HCT116 (cell line): ENCODE measurements at regions not wholly inside any gene's neighbourhood (a gene's known extent, or its start where the extent isn't known, plus 50 kb on each side); places are given as distances from the start of the nearest gene placed in this dataset.

ENCODE experiments used
- ATAC-seq: fragments of 200-7000 bp; cut with Tn5 transposase; 2 replicates; pipeline ENCODE4 v1.9.1; 2020; ENCODE audit warnings: mild to moderate bottlenecking, moderate library complexity
- BruUV-seq: library from RNA; stranded (reverse); fragments of 400-500 nt; replicated peaks from 2 replicates; lab custom pipeline; 2021; lab: Mats Ljungman, UMichigan
- CTCF ChIA-PET: fragments of 300-600 bp; sonication (Branson Sonifier 250); formaldehyde crosslinking; loops from one replicate; lab custom pipeline; 2021; ENCODE audit warnings: antibody characterized with exemption; lab: Charles Lee
- POLR2A ChIA-PET: fragments of 300-600, 350-600 bp; sonication (Branson Sonifier 250); formaldehyde crosslinking; loops from one replicate; lab custom pipeline; 2021; ENCODE audit warnings: antibody characterized with exemption; lab: Charles Lee
- RAD21 ChIA-PET, 2 experiments: fragments of 300-600 bp; sonication (Branson Sonifier 250); formaldehyde crosslinking; loops; one replicate each; lab custom pipeline; 2023; ENCODE audit warnings: low total read pairs in 2 of 2; ENCODE audit not compliant: uncharacterized antibody in 2 of 2, unreplicated experiment in 2 of 2, low non-redundant PET in 1 of 2; lab: Charles Lee
- DNase-seq: peaks from one replicate; pipeline ENCODE4 v3.0.0-alpha.2; 2010; ENCODE audit warnings: low read depth, low spot score
- H2AFZ ChIP-seq: fragments of 200-600 bp; shearing (Covaris generic), sonication (generic); 2 replicates; pipeline ENCODE4 v1.6.1; 2017; ENCODE audit warnings: low read depth, mixed run types, mixed read lengths, antibody characterized with exemption, low read length; ENCODE audit not compliant: poor library complexity, severe bottlenecking
- H3K27ac ChIP-seq: 2 replicates; pipeline ENCODE4 v1.5.1; 2012; ENCODE audit warnings: low read depth, low read length
- H3K27me3 ChIP-seq: fragments of 200-600 bp; sonication (generic); 2 replicates; pipeline ENCODE4 v1.6.1; 2016; ENCODE audit warnings: mixed run types, low read length, mixed read lengths; ENCODE audit not compliant: insufficient read depth
- H3K36me3 ChIP-seq, 2 experiments: fragments of 200-500 bp in 1 of 2; fragments of 200-600 bp in 1 of 2; sonication (Bioruptor generic) in 1 of 2; sonication (generic) in 1 of 2; 2 replicates each; pipeline versions ENCODE4 v1.5.1 to v1.6.1; 2014 to 2016; ENCODE audit warnings: low read length in 2 of 2, inconsistent platforms in 1 of 2, mixed read lengths in 1 of 2, mixed run types in 1 of 2; ENCODE audit not compliant: insufficient read depth in 2 of 2, control insufficient read depth in 1 of 2
- H3K4me1 ChIP-seq, 2 experiments: fragments of 200-600 bp in 1 of 2; sonication (generic) in 1 of 2; 2 replicates each; pipeline versions ENCODE4 v1.5.1 to v1.6.1; 2012 to 2017; ENCODE audit warnings: low read length in 2 of 2, inconsistent platforms in 1 of 2, mild to moderate bottlenecking in 1 of 2, mixed read lengths in 1 of 2, mixed run types in 1 of 2, moderate library complexity in 1 of 2; ENCODE audit not compliant: insufficient read depth in 2 of 2, control insufficient read depth in 1 of 2
- H3K4me2 ChIP-seq: fragments of 200-600 bp; sonication (generic); 2 replicates; pipeline ENCODE4 v1.6.1; 2017; ENCODE audit warnings: mixed run types, low read length, mixed read lengths
- H3K4me3 ChIP-seq, 2 experiments: fragments of 200-600 bp in 1 of 2; sonication (generic) in 1 of 2; replicated peaks in 1 of 2; 2 replicates each; pipeline ENCODE4 v1.5.1; 2011 to 2016; ENCODE audit warnings: low read length in 2 of 2, control low read depth in 1 of 2, low read depth in 1 of 2, mild to moderate bottlenecking in 1 of 2, mixed read lengths in 1 of 2, mixed run types in 1 of 2
- H3K79me2 ChIP-seq: fragments of 200-600 bp; sonication (generic); 2 replicates; pipeline ENCODE4 v1.6.1; 2017; ENCODE audit warnings: mild to moderate bottlenecking, mixed run types, low read length, moderate library complexity, mixed read lengths; ENCODE audit not compliant: insufficient read depth
- H3K9ac ChIP-seq: fragments of 200-600 bp; sonication (generic); 2 replicates; pipeline ENCODE4 v1.6.1; 2016; ENCODE audit warnings: low read length, mixed read lengths
- H3K9me2 ChIP-seq: fragments of 200-600 bp; sonication (generic), shearing (Covaris generic); 2 replicates; pipeline ENCODE4 v1.6.1; 2017; ENCODE audit warnings: mixed run types, mild to moderate bottlenecking, moderate library complexity; ENCODE audit not compliant: insufficient read depth
- H3K9me3 ChIP-seq, 2 experiments: fragments of 200-500 bp in 1 of 2; fragments of 200-600 bp in 1 of 2; sonication (Bioruptor generic) in 1 of 2; sonication (generic) in 1 of 2; 2 replicates each; pipeline ENCODE4 v1.6.1; 2014 to 2017; ENCODE audit warnings: low read length in 2 of 2, mixed read lengths in 2 of 2, inconsistent platforms in 1 of 2, low read depth in 1 of 2, mild to moderate bottlenecking in 1 of 2, mixed run types in 1 of 2, moderate library complexity in 1 of 2; ENCODE audit not compliant: control insufficient read depth in 1 of 2, insufficient read depth in 1 of 2
- H4K20me1 ChIP-seq: fragments of 200-600 bp; sonication (generic), shearing (Covaris generic); 2 replicates; pipeline ENCODE4 v1.6.1; 2017; ENCODE audit warnings: mixed run types, mild to moderate bottlenecking, moderate library complexity; ENCODE audit not compliant: insufficient read depth
- CBX3 ChIP-seq: IDR thresholded peaks from 2 replicates; pipeline ENCODE4 v1.6.1; 2012; ENCODE audit warnings: low read depth
- EZH2 ChIP-seq: fragments of 200-600 bp; sonication (generic); IDR thresholded peaks from 2 replicates; pipeline ENCODE4 v1.6.1; 2017; ENCODE audit warnings: antibody characterized with exemption, mixed run types
- EZH2phosphoT487 ChIP-seq: fragments of 200-600 bp; IDR thresholded peaks from 2 replicates; pipeline ENCODE4 v1.6.1; 2018; ENCODE audit warnings: antibody characterized with exemption, borderline replicate concordance
- FOSL1 ChIP-seq: IDR thresholded peaks from 2 replicates; pipeline ENCODE4 v1.6.1; 2012; ENCODE audit warnings: low read depth
- JUND ChIP-seq: IDR thresholded peaks from 2 replicates; pipeline ENCODE4 v1.6.1; 2012
- POLR2A ChIP-seq: IDR thresholded peaks from 2 replicates; pipeline ENCODE4 v1.7.0; 2011; ENCODE audit warnings: borderline replicate concordance; ENCODE audit not compliant: insufficient read depth, insufficient read length; ENCODE audit errors: extremely low read depth
- POLR2AphosphoS5 ChIP-seq: IDR thresholded peaks from 2 replicates; pipeline ENCODE4 v1.6.1; 2011; ENCODE audit warnings: mild to moderate bottlenecking, low read depth, low read length, moderate library complexity
- SP1 ChIP-seq: IDR thresholded peaks from 2 replicates; pipeline ENCODE4 v1.6.1; 2012; ENCODE audit warnings: low read depth
- SRF ChIP-seq: IDR thresholded peaks from 2 replicates; pipeline ENCODE4 v1.6.1; 2012; ENCODE audit warnings: low read depth
- TCF7L2 ChIP-seq: IDR thresholded peaks from 2 replicates; pipeline ENCODE4 v1.7.0; 2011; ENCODE audit warnings: borderline replicate concordance, inconsistent platforms; ENCODE audit not compliant: insufficient read depth, insufficient read length; ENCODE audit errors: extremely low read depth
- YY1 ChIP-seq: IDR thresholded peaks from 2 replicates; pipeline ENCODE4 v1.6.1; 2011; ENCODE audit warnings: low read length, low read depth, moderate library complexity, mild to moderate bottlenecking; ENCODE audit not compliant: insufficient replicate concordance; ENCODE audit errors: extremely low read depth
- ZFX ChIP-seq: fragments of 450-650 bp; IDR thresholded peaks from 2 replicates; pipeline ENCODE4 v1.6.1; 2017
- intact Hi-C: fragments of 100-400 bp; cut with micrococcal nuclease; formaldehyde crosslinking; loops from 2 replicates; pipeline ENCODE4 v1.10.0; 2022
- TF ChIP-seq, protein P1 (sequence below), 3 experiments: fragments of 200-600 bp in 1 of 3; sonication (generic) in 1 of 3; IDR thresholded peaks in 2 of 3; conservative IDR thresholded peaks in 1 of 3; 2 replicates each; pipeline ENCODE4 v1.5.1; 2012 to 2017; ENCODE audit warnings: low read depth in 2 of 3, low read length in 2 of 3, antibody characterized with exemption in 1 of 3, borderline replicate concordance in 1 of 3, control low read depth in 1 of 3, mild to moderate bottlenecking in 1 of 3, mixed read lengths in 1 of 3, mixed run types in 1 of 3, moderate library complexity in 1 of 3; ENCODE audit not compliant: insufficient read depth in 1 of 3
- TF ChIP-seq, protein P2 (sequence below): IDR thresholded peaks from 2 replicates; pipeline ENCODE4 v1.6.1; 2012
- TF ChIP-seq, protein P3 (sequence below): IDR thresholded peaks from 2 replicates; pipeline ENCODE4 v1.6.1; 2012; ENCODE audit warnings: low read depth

DNA sequence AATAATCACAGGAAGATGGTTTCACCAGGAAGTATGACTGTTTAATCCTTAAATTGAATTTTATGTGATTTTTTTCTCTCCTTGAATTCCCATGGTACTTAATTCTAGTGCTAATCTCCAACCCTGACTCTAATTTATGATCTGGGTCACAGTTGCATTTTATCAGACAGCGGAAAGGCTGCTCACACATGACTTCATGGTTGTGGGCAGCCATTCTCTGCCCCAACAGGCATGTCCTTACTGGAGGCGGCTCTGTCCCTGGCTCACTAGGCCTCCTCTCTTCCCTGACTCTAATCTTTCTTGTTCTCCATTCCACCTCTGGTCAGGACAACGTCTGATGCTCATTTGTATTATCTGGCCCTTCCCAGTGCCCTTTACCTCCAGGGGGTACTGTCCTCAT lies 184.4 kb downstream of the CHST1 start:
- POLR2A ChIA-PET: no interaction called here
- peaks cover 68% of the 10 kb centered on the region for H3K27me3 ChIP-seq
- H3K4me2 ChIP-seq: no peak overlapping the region
- no peak for DNase-seq
- H3K4me1 ChIP-seq: peaks cover 0 to 5% of the 10 kb centered on the region in 2 experiments; a peak in 1 of 4 replicates
- H3K9me3 ChIP-seq: no peaks in the 10 kb centered on the region
- H3K79me2 ChIP-seq: no peaks in the 10 kb centered on the region
- intact Hi-C loops: no loop called here
- H4K20me1 ChIP-seq: no peaks in the 10 kb centered on the region
- ATAC-seq: no peak
- H3K9me2 ChIP-seq: no peaks in the 10 kb centered on the region
- no peak overlapping the region for H3K9ac ChIP-seq
- no peaks in the 10 kb centered on the region for H3K36me3 ChIP-seq
- H2AFZ ChIP-seq: no peak overlapping the region
- no peak overlapping the region for H3K4me3 ChIP-seq
- TF ChIP-seq ZFX (no peak), POLR2AphosphoS5 (no peak), JUND (no peak), CBX3 (no peak), POLR2A (no peak), SRF (no peak), YY1 (no peak), SP1 (no peak), FOSL1 (no peak), EZH2 (no peak), TCF7L2 (no peak), EZH2phosphoT487 (no peak)
- TF ChIP-seq, protein P1, sequence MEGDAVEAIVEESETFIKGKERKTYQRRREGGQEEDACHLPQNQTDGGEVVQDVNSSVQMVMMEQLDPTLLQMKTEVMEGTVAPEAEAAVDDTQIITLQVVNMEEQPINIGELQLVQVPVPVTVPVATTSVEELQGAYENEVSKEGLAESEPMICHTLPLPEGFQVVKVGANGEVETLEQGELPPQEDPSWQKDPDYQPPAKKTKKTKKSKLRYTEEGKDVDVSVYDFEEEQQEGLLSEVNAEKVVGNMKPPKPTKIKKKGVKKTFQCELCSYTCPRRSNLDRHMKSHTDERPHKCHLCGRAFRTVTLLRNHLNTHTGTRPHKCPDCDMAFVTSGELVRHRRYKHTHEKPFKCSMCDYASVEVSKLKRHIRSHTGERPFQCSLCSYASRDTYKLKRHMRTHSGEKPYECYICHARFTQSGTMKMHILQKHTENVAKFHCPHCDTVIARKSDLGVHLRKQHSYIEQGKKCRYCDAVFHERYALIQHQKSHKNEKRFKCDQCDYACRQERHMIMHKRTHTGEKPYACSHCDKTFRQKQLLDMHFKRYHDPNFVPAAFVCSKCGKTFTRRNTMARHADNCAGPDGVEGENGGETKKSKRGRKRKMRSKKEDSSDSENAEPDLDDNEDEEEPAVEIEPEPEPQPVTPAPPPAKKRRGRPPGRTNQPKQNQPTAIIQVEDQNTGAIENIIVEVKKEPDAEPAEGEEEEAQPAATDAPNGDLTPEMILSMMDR (IDR thresholded peaks at IDR 0.05 in 2 of 3, conservative IDR thresholded peaks at IDR 0.05 in 1 of 3; ENCODE audit: borderline replicate concordance in 1 of 3, insufficient read depth in 1 of 3, low read depth in 2 of 3, low read length in 2 of 3): no peak
- TF ChIP-seq, protein P2, sequence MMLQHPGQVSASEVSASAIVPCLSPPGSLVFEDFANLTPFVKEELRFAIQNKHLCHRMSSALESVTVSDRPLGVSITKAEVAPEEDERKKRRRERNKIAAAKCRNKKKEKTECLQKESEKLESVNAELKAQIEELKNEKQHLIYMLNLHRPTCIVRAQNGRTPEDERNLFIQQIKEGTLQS: no peak
- TF ChIP-seq, protein P3, sequence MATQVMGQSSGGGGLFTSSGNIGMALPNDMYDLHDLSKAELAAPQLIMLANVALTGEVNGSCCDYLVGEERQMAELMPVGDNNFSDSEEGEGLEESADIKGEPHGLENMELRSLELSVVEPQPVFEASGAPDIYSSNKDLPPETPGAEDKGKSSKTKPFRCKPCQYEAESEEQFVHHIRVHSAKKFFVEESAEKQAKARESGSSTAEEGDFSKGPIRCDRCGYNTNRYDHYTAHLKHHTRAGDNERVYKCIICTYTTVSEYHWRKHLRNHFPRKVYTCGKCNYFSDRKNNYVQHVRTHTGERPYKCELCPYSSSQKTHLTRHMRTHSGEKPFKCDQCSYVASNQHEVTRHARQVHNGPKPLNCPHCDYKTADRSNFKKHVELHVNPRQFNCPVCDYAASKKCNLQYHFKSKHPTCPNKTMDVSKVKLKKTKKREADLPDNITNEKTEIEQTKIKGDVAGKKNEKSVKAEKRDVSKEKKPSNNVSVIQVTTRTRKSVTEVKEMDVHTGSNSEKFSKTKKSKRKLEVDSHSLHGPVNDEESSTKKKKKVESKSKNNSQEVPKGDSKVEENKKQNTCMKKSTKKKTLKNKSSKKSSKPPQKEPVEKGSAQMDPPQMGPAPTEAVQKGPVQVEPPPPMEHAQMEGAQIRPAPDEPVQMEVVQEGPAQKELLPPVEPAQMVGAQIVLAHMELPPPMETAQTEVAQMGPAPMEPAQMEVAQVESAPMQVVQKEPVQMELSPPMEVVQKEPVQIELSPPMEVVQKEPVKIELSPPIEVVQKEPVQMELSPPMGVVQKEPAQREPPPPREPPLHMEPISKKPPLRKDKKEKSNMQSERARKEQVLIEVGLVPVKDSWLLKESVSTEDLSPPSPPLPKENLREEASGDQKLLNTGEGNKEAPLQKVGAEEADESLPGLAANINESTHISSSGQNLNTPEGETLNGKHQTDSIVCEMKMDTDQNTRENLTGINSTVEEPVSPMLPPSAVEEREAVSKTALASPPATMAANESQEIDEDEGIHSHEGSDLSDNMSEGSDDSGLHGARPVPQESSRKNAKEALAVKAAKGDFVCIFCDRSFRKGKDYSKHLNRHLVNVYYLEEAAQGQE: no peak
- no TSS peak for BruUV-seq
- no peak overlapping the region for H3K27ac ChIP-seq
- RAD21 ChIA-PET: no interaction called here
- CTCF ChIA-PET: no interaction called here
